ENCODE measurements at regions not wholly inside any gene's neighbourhood (a gene's known extent, or its start where the extent isn't known, plus 50 kb on each side); places are given as distances from the start of the nearest gene placed in this dataset.

- Histone ChIP-seq H3K27me3 (no peaks in the 10 kb centered on the region), H3K27ac (peak overlapping the region; percentile 59 to 79 (median 70)), H3K36me3 (no peaks in the 10 kb centered on the region), H3K4me1 (peaks cover 18 to 55% of the 10 kb centered on the region in 2 donors), H3K9me3 (no peaks in the 10 kb centered on the region), H3K4me3 (no peak overlapping the region)
- TF ChIP-seq CTCF (IDR thresholded peaks at IDR 0.05 in 4 of 5, conservative IDR thresholded peaks at IDR 0.05 in 1 of 5): no peak
- TF ChIP-seq POLR2A (IDR thresholded peaks at IDR 0.05): no peak
- peak; percentile 64 to 67 for ATAC-seq
- DNase-seq: peak in 1 of 2 donors; percentile 48
- intact Hi-C loops (cut with DNase I; ENCODE audit: low total_unique reads) (loop anchor here (5.0 kb wide), 1 partner anchor 52 kb away; no protein-coding TSS in a partner anchor), in situ Hi-C loops (cut with MboI; ENCODE audit: low sequenced_read_pairs in 4 of 4) (no loop called here)
Observed at GRCh38 chr2:42874949-42875801, 82.8 kb upstream of the HAAO start.

GRCh38 chr2:42872721-42873120, 80.3 kb upstream of the HAAO start:
- ATAC-seq: peak; percentile 57 to 75
- Histone ChIP-seq H3K4me1 (peaks cover 12 to 40% of the 10 kb centered on the region in 2 donors), H3K27me3 (no peaks in the 10 kb centered on the region)

GRCh38 chr2:42871372-42871771, 79.0 kb upstream of the HAAO start:
- Histone ChIP-seq H3K27ac (no peak overlapping the region), H3K27me3 (no peaks in the 10 kb centered on the region), H3K4me3 (no peak overlapping the region), H3K9me3 (no peaks in the 10 kb centered on the region), H3K36me3 (no peaks in the 10 kb centered on the region), H3K4me1 (peaks cover 24 to 46% of the 10 kb centered on the region in 2 donors)
- intact Hi-C loops (cut with DNase I; ENCODE audit: low total_unique reads): no loop called here
- TF ChIP-seq CTCF (IDR thresholded peaks at IDR 0.05 in 4 of 5, conservative IDR thresholded peaks at IDR 0.05 in 1 of 5): no peak
- no peak for TF ChIP-seq POLR2A (IDR thresholded peaks at IDR 0.05)
- DNase-seq (no peak), ATAC-seq (no peak)
- in situ Hi-C loops (cut with MboI; ENCODE audit: low sequenced_read_pairs in 4 of 4): no loop called here

More at GRCh38 chr2:42872721-42873120, 80.3 kb upstream of the HAAO start:
- Histone ChIP-seq H3K4me3 (no peak overlapping the region), H3K9me3 (no peaks in the 10 kb centered on the region), H3K36me3 (no peaks in the 10 kb centered on the region), H3K27ac (peak overlapping the region; percentile 34 to 79 (median 58))
- in situ Hi-C loops (cut with MboI; ENCODE audit: low sequenced_read_pairs in 4 of 4): no loop called here
- TF ChIP-seq POLR2A (IDR thresholded peaks at IDR 0.05) (no peak), CTCF (IDR thresholded peaks at IDR 0.05 in 4 of 5, conservative IDR thresholded peaks at IDR 0.05 in 1 of 5) (no peak)
- intact Hi-C loops (cut with DNase I; ENCODE audit: low total_unique reads): no loop called here
- no peak for DNase-seq

DNA sequence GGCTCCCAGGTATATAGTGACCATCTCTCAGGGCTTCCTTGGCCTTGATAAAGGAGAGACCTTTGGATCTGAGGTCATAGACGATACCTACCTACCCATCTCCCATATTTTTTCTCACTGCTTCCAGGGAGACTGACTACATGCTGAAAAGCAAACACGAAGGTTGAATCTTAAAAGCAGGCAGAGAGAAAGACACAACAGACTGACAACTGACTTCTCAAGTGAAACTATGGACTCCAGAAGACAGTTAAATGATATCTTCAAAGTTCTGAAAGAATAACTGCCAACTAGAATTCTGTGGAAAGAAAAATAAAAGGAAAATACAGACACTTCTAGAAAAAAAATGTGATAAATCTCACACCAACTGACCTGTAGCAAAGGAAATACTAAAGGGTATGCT, 76.5 kb upstream of the HAAO start:
- in situ Hi-C loops (cut with MboI; ENCODE audit: low sequenced_read_pairs in 4 of 4): no loop called here
- no peaks in the 10 kb centered on the region for H3K9me3 ChIP-seq
- H3K36me3 ChIP-seq: no peaks in the 10 kb centered on the region
- no peak overlapping the region for H3K27ac ChIP-seq
- TF ChIP-seq CTCF (IDR thresholded peaks at IDR 0.05 in 4 of 5, conservative IDR thresholded peaks at IDR 0.05 in 1 of 5): no peak
- no peak for TF ChIP-seq POLR2A (IDR thresholded peaks at IDR 0.05)
- H3K27me3 ChIP-seq: no peaks in the 10 kb centered on the region
- intact Hi-C loops (cut with DNase I; ENCODE audit: low total_unique reads): no loop called here
- DNase-seq: no peak
- no peak for ATAC-seq
- H3K4me3 ChIP-seq: no peak overlapping the region
- H3K4me1 ChIP-seq: peaks cover 22 to 40% of the 10 kb centered on the region in 2 donors

All from gastrocnemius medialis (tissue), 4 donors.